ENCODE measurements at regions not wholly inside any gene's neighbourhood (a gene's known extent, or its start where the extent isn't known, plus 50 kb on each side); places are given as distances from the start of the nearest gene placed in this dataset.

DNA sequence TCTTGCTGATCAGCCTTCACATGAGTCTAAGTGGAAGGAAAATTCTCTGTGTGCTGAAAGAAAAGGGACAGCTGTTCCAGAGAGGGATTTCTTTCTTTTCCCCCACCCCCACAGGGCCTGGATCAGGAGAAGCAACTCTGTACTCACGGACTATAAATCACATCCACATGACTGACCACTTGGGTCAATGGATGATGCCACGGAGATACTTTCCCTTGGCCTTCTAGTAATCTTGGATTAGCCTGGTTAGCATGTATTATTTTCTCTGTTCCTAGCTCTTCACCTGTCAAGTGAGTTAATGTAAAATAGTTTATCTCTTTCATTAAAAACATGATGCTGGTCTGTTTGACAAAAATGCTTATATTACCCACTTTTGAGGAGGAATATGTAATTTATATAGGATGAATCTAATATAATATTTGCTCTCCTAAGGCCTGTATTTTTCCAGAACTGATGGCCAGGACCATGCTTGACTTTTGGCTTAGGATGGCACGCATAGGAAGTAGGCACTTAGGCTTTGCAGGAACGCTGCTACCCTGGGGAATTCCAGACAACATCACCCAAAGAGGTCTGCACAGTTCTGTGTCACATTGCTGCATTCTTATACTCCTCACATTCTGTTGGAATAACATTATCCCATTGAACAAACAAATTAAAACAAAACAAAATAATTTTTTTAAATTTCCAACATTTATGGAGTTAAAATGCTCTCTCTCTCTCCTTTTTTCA, 892.1 kb downstream of the TLE1 start (continued):
- no peak for TF ChIP-seq GATAD2B (conservative IDR thresholded peaks at IDR 0.05; ENCODE audit: low read depth)
- TF ChIP-seq IKZF1 (conservative IDR thresholded peaks at IDR 0.05), result no peak
- TF ChIP-seq BCL3 (IDR thresholded peaks at IDR 0.05; ENCODE audit: borderline replicate concordance, insufficient read depth, low read depth, low read length, poor library complexity, severe bottlenecking), result no peak
- no peak for TF ChIP-seq SREBF1 (IDR thresholded peaks at IDR 0.05; ENCODE audit: low read length)
- TF ChIP-seq, protein P1, sequence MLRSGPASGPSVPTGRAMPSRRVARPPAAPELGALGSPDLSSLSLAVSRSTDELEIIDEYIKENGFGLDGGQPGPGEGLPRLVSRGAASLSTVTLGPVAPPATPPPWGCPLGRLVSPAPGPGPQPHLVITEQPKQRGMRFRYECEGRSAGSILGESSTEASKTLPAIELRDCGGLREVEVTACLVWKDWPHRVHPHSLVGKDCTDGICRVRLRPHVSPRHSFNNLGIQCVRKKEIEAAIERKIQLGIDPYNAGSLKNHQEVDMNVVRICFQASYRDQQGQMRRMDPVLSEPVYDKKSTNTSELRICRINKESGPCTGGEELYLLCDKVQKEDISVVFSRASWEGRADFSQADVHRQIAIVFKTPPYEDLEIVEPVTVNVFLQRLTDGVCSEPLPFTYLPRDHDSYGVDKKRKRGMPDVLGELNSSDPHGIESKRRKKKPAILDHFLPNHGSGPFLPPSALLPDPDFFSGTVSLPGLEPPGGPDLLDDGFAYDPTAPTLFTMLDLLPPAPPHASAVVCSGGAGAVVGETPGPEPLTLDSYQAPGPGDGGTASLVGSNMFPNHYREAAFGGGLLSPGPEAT (IDR thresholded peaks at IDR 0.05; ENCODE audit: low read depth), result no peak
- TF ChIP-seq BCLAF1 (IDR thresholded peaks at IDR 0.05), result no peak
- no peak for TF ChIP-seq YY1 (IDR thresholded peaks at IDR 0.05; ENCODE audit: low read depth, low read length)
- no peak for TF ChIP-seq CTCF (IDR thresholded peaks at IDR 0.05 in 2 of 3, conservative IDR thresholded peaks at IDR 0.05 in 1 of 3; ENCODE audit: control insufficient read depth in 2 of 3, extremely low read depth in 1 of 3, insufficient read depth in 1 of 3, low read depth in 3 of 3, low read length in 3 of 3)
- TF ChIP-seq PAX5 (IDR thresholded peaks at IDR 0.05; ENCODE audit: borderline replicate concordance, low read depth, low read length), result no peak
- no peak for TF ChIP-seq ZNF622 (IDR thresholded peaks at IDR 0.05)

Data from GM12878 (cell line).